SK-N-SH treated with all-trans-retinoic acid at 6 μM for 48 hours (cell line): ENCODE measurements at regions not wholly inside any gene's neighbourhood (a gene's known extent, or its start where the extent isn't known, plus 50 kb on each side); places are given as distances from the start of the nearest gene placed in this dataset.

Experiments used
- ATAC-seq: fragments of 200-7000 bp; cut with Tn5 transposase; 3 replicates; pipeline ENCODE4 v1.9.1; 2020; ENCODE audit warnings: mild to moderate bottlenecking, moderate library complexity
- BACH2 ChIP-seq: fragments of 250-450 bp; sonication (Bioruptor Pico); IDR thresholded peaks from 2 replicates; pipeline ENCODE4 v1.9.0; 2021; ENCODE audit warnings: mild to moderate bottlenecking, borderline replicate concordance
- CREB5 ChIP-seq: fragments of 250-450 bp; sonication (Bioruptor Pico); IDR thresholded peaks from 2 replicates; pipeline ENCODE4 v1.5.1; 2020; ENCODE audit warnings: low read depth, mild to moderate bottlenecking, moderate library complexity
- CSDC2 ChIP-seq: fragments of 250-450 bp; sonication (Bioruptor Pico); IDR thresholded peaks from 2 replicates; pipeline ENCODE4 v1.5.0; 2020; ENCODE audit warnings: mild to moderate bottlenecking, moderate library complexity
- CSRNP3 ChIP-seq: fragments of 250-450 bp; sonication (Bioruptor Pico); IDR thresholded peaks from 2 replicates; pipeline ENCODE4 v1.5.1; 2021; ENCODE audit warnings: mild to moderate bottlenecking, moderate library complexity
- ESRRG ChIP-seq: fragments of 250-450 bp; sonication (Bioruptor Pico); IDR thresholded peaks from 2 replicates; pipeline ENCODE4 v1.6.1; 2021; ENCODE audit warnings: mild to moderate bottlenecking
- GLIS3 ChIP-seq: fragments of 250-450 bp; sonication (Bioruptor Pico); IDR thresholded peaks from 2 replicates; pipeline ENCODE4 v1.5.0; 2020; ENCODE audit warnings: mild to moderate bottlenecking, moderate library complexity
- ISL1 ChIP-seq: fragments of 250-450 bp; sonication (Bioruptor Pico); IDR thresholded peaks from 2 replicates; pipeline ENCODE4 v2.1.2; 2022; ENCODE audit warnings: mild to moderate bottlenecking, moderate library complexity
- OSR1 ChIP-seq: fragments of 250-450 bp; sonication (Bioruptor Pico); IDR thresholded peaks from 2 replicates; pipeline ENCODE4 v1.8.0; 2022; ENCODE audit warnings: moderate library complexity, mild to moderate bottlenecking, inconsistent platforms
- POU6F1 ChIP-seq: fragments of 250-450 bp; sonication (Bioruptor Pico); IDR thresholded peaks from 2 replicates; pipeline ENCODE4 v1.8.0; 2021; ENCODE audit warnings: low read depth, mild to moderate bottlenecking, moderate library complexity, borderline replicate concordance
- PPARA ChIP-seq: fragments of 250-450 bp; sonication (Bioruptor Pico); IDR thresholded peaks from 2 replicates; pipeline ENCODE4 v1.5.0; 2020; ENCODE audit warnings: mild to moderate bottlenecking, borderline replicate concordance
- RARB ChIP-seq: fragments of 250-450 bp; sonication (Bioruptor Pico); IDR thresholded peaks from 2 replicates; pipeline ENCODE4 v1.8.0; 2021; ENCODE audit warnings: mild to moderate bottlenecking, moderate library complexity
- SNAI2 ChIP-seq: fragments of 250-450 bp; sonication (Bioruptor Pico); IDR thresholded peaks from 2 replicates; pipeline ENCODE4 v1.5.0; 2020; ENCODE audit warnings: mild to moderate bottlenecking, moderate library complexity
- TCF4 ChIP-seq: fragments of 250-450 bp; sonication (Bioruptor Pico); IDR thresholded peaks from 2 replicates; pipeline ENCODE4 v1.8.0; 2021; ENCODE audit warnings: mild to moderate bottlenecking, moderate library complexity, borderline replicate concordance
- TOX ChIP-seq: fragments of 250-450 bp; sonication (Bioruptor Pico); IDR thresholded peaks from 2 replicates; pipeline ENCODE4 v1.8.0; 2021; ENCODE audit warnings: mild to moderate bottlenecking, moderate library complexity, borderline replicate concordance
- TSHZ2 ChIP-seq: fragments of 250-450 bp; sonication (Bioruptor Pico); IDR thresholded peaks from 2 replicates; pipeline ENCODE4 v1.5.0; 2020; ENCODE audit warnings: mild to moderate bottlenecking, moderate library complexity
- ZC3H10 ChIP-seq: fragments of 250-450 bp; sonication (Bioruptor Pico); IDR thresholded peaks from 2 replicates; pipeline ENCODE4 v1.5.1; 2021; ENCODE audit warnings: mild to moderate bottlenecking, moderate library complexity
- ZFP3 ChIP-seq: fragments of 250-450 bp; sonication (Bioruptor Pico); IDR thresholded peaks from 2 replicates; pipeline ENCODE4 v1.5.0; 2020; ENCODE audit warnings: mild to moderate bottlenecking, moderate library complexity
- ZFP30 ChIP-seq: fragments of 450-650 bp; formaldehyde crosslinking; IDR thresholded peaks from 2 replicates; pipeline ENCODE4 v1.5.0; 2022; ENCODE audit warnings: mild to moderate bottlenecking, moderate library complexity
- ZNF565 ChIP-seq: fragments of 450-650 bp; formaldehyde crosslinking; conservative IDR thresholded peaks from 2 replicates; pipeline ENCODE4 v1.5.0; 2020; ENCODE audit warnings: low read depth, mild to moderate bottlenecking, moderate library complexity
- ZNF70 ChIP-seq: fragments of 450-650 bp; formaldehyde crosslinking; IDR thresholded peaks from 2 replicates; pipeline ENCODE4 v1.5.0; 2020; ENCODE audit warnings: mild to moderate bottlenecking, moderate library complexity
- ZNF8 ChIP-seq: fragments of 450-650 bp; formaldehyde crosslinking; IDR thresholded peaks from 2 replicates; pipeline ENCODE4 v1.5.0; 2020; ENCODE audit warnings: mild to moderate bottlenecking, moderate library complexity

GRCh38 chr12:131364903-131365820 lies 345.7 kb upstream of the SFSWAP start:
- TF ChIP-seq TOX (CRISPR knock-in tag) (no peak), SNAI2 (no peak), GLIS3 (CRISPR knock-in tag) (no peak), CREB5 (no peak), ISL1 (CRISPR knock-in tag) (no peak), RARB (CRISPR knock-in tag) (no peak), POU6F1 (no peak), ZNF70 (CRISPR knock-in tag) (no peak), TCF4 (CRISPR knock-in tag) (no peak), CSRNP3 (CRISPR knock-in tag) (no peak), OSR1 (CRISPR knock-in tag) (no peak), CSDC2 (no peak), BACH2 (CRISPR knock-in tag) (no peak), ESRRG (no peak), ZNF8 (CRISPR knock-in tag) (no peak), ZFP3 (CRISPR knock-in tag) (no peak), ZFP30 (CRISPR knock-in tag) (no peak), ZNF565 (no peak), TSHZ2 (CRISPR knock-in tag) (no peak)
- no peak for ATAC-seq

- no peak for ATAC-seq
- TF ChIP-seq CSRNP3 (CRISPR knock-in tag): no peak
- no peak for TF ChIP-seq ZC3H10 (CRISPR knock-in tag)
- no peak for TF ChIP-seq CSDC2
- no peak for TF ChIP-seq OSR1 (CRISPR knock-in tag)
- no peak for TF ChIP-seq ZNF565
- no peak for TF ChIP-seq ESRRG
- no peak for TF ChIP-seq BACH2 (CRISPR knock-in tag)
- TF ChIP-seq RARB (CRISPR knock-in tag): no peak
- no peak for TF ChIP-seq GLIS3 (CRISPR knock-in tag)
- no peak for TF ChIP-seq POU6F1
- TF ChIP-seq ZNF70 (CRISPR knock-in tag): no peak
- TF ChIP-seq TCF4 (CRISPR knock-in tag): no peak
- no peak for TF ChIP-seq CREB5
- no peak for TF ChIP-seq PPARA
- TF ChIP-seq ZNF8 (CRISPR knock-in tag): no peak
- TF ChIP-seq, all 23 proteins: peak for 0
Measured at GRCh38 chr12:131365821-131366260, 345.0 kb upstream of the SFSWAP start.
